K562 (cell line): ENCODE measurements at regions not wholly inside any gene's neighbourhood (a gene's known extent, or its start where the extent isn't known, plus 50 kb on each side); places are given as distances from the start of the nearest gene placed in this dataset.

ENCODE experiments used
- ATAC-seq: fragments of 200-7000 bp; cut with Tn5 transposase; 3 replicates; pipeline ENCODE4 v1.9.1; 2020; ENCODE audit warnings: moderate library complexity
- BruUV-seq: library from RNA; stranded (reverse); fragments of 400-500 nt; replicated peaks from 2 replicates; lab custom pipeline; 2021; lab: Mats Ljungman, UMichigan
- CTCF ChIA-PET: fragments of 300-600 bp; formaldehyde crosslinking; extraction: SDS; loops from one replicate; lab custom pipeline; 2021; ENCODE audit warnings: low intra/inter-chr PET ratio; lab: Yijun Ruan, JAX
- POLR2A ChIA-PET: fragments of 300-600, 350-650 bp; sonication (Branson Sonifier 250); formaldehyde crosslinking; extraction: SDS; loops from one replicate; lab custom pipeline; 2021; ENCODE audit warnings: antibody characterized with exemption, inconsistent platforms; lab: Yijun Ruan, JAX
- DNase-seq, 4 experiments: peaks; one replicate each; pipeline versions ENCODE4 v3.0.0 to v3.0.0-alpha.2; 2011 to 2018; ENCODE audit warnings: low spot score in 3 of 4, mixed read lengths in 3 of 4; ENCODE audit errors: extremely low read depth in 1 of 4
- FAIRE-seq: peaks from 2 replicates; lab custom pipeline; 2011; peaks lifted over from hg19 to GRCh38; lab: Jason Lieb, UNC
- H2AFZ ChIP-seq: 2 replicates; pipeline ENCODE4 v1.6.0; 2011; ENCODE audit warnings: low read depth, low read length, control low read depth, inconsistent platforms
- H3K27ac ChIP-seq: fragments of 200-600 bp; 3 replicates; pipeline ENCODE4 v1.8.0; 2011; ENCODE audit warnings: low read depth, mild to moderate bottlenecking, control low read depth, inconsistent platforms, low read length, moderate library complexity, mixed read lengths; ENCODE audit errors: extremely low read depth
- H3K27me3 ChIP-seq, 2 experiments: fragments of 300-600 bp in 1 of 2; 2 replicates in 1 of 2; 3 replicates in 1 of 2; pipeline versions ENCODE4 v1.6.0 to v1.8.0; 2011; ENCODE audit warnings: inconsistent platforms in 2 of 2, low read length in 2 of 2, mild to moderate bottlenecking in 1 of 2, mixed read lengths in 1 of 2, moderate library complexity in 1 of 2; ENCODE audit not compliant: control insufficient read depth in 2 of 2, insufficient read depth in 2 of 2
- H3K36me3 ChIP-seq: fragments of 300-600 bp; 3 replicates; pipeline ENCODE4 v1.8.0; 2011; ENCODE audit warnings: mild to moderate bottlenecking, low read length, inconsistent platforms; ENCODE audit not compliant: control insufficient read depth, insufficient read depth
- H3K4me1 ChIP-seq, 2 experiments: fragments of 200-600 bp in 1 of 2; replicated peaks in 1 of 2; 2 replicates in 1 of 2; 3 replicates in 1 of 2; pipeline versions ENCODE4 v1.5.1 to v1.8.0; 2011; ENCODE audit warnings: inconsistent platforms in 2 of 2, low read length in 2 of 2, mild to moderate bottlenecking in 1 of 2, mixed read lengths in 1 of 2, moderate library complexity in 1 of 2; ENCODE audit not compliant: control insufficient read depth in 2 of 2, insufficient read depth in 2 of 2
- H3K4me2 ChIP-seq: 2 replicates; pipeline ENCODE4 v1.6.1; 2011; ENCODE audit warnings: low read length, control low read depth, inconsistent platforms, mixed read lengths; ENCODE audit not compliant: insufficient read depth
- H3K4me3 ChIP-seq: fragments of 200-600 bp; sonication (generic), shearing (Covaris generic); 2 replicates; pipeline ENCODE4 v1.5.1; 2016; ENCODE audit warnings: control low read depth, inconsistent platforms
- H3K79me2 ChIP-seq: fragments of 200-600 bp; 3 replicates; pipeline ENCODE4 v1.8.0; 2011; ENCODE audit warnings: low read length, inconsistent platforms; ENCODE audit not compliant: control insufficient read depth, insufficient read depth
- H3K9ac ChIP-seq, 2 experiments: 2 replicates each; pipeline versions ENCODE4 v1.6.0 to v1.6.1; 2011; ENCODE audit warnings: low read depth in 2 of 2, low read length in 2 of 2, control low read depth in 1 of 2, inconsistent platforms in 1 of 2, mild to moderate bottlenecking in 1 of 2, mixed read lengths in 1 of 2; ENCODE audit not compliant: insufficient read depth in 1 of 2
- H3K9me1 ChIP-seq: one replicate; pipeline ENCODE4 v1.6.0; 2011; ENCODE audit warnings: inconsistent platforms, mild to moderate bottlenecking, low read length, moderate library complexity; ENCODE audit not compliant: control insufficient read depth, insufficient read depth
- H3K9me3 ChIP-seq: replicated peaks from 2 replicates; pipeline ENCODE4 v1.5.1; 2011; ENCODE audit warnings: low read depth, low read length, inconsistent platforms; ENCODE audit not compliant: control insufficient read depth, insufficient read depth
- H4K20me1 ChIP-seq: replicated peaks from 2 replicates; pipeline ENCODE4 v1.6.1; 2011; ENCODE audit warnings: low read length, inconsistent platforms, mixed read lengths; ENCODE audit not compliant: control insufficient read depth, insufficient read depth
- BDP1 ChIP-seq: IDR thresholded peaks from 3 replicates; pipeline ENCODE4 v1.6.1; 2011; ENCODE audit not compliant: insufficient read length, insufficient read depth
- CBX8 ChIP-seq: fragments of 200-600 bp; sonication (generic); IDR thresholded peaks from 2 replicates; pipeline ENCODE4 v1.6.1; 2012; ENCODE audit warnings: borderline replicate concordance, mixed run types, low read depth, mild to moderate bottlenecking, moderate library complexity, mixed read lengths, low read length, control low read depth, inconsistent platforms; ENCODE audit not compliant: poor library complexity, severe bottlenecking; ENCODE audit errors: extremely low read depth
- ELF4 ChIP-seq: fragments of 450-650 bp; formaldehyde crosslinking; IDR thresholded peaks from 2 replicates; pipeline ENCODE4 v1.4.0; 2022; ENCODE audit warnings: missing genetic modification characterization
- NCOA6 ChIP-seq: fragments of 450-650 bp; IDR thresholded peaks from 2 replicates; pipeline ENCODE4 v1.6.1; 2017; ENCODE audit warnings: mild to moderate bottlenecking
- PRMT5 ChIP-seq: sonication (generic); formaldehyde crosslinking; IDR thresholded peaks from 2 replicates; pipeline ENCODE4 v1.5.0; 2020; ENCODE audit warnings: missing genetic modification reagents
- WGBS: fragments of 100-300 bp; shearing (Covaris generic); methylation state at CpG from one replicate; pipeline ENCODE4 v1.1.6; 2016; ENCODE audit warnings: low coverage, mixed read lengths; ENCODE audit not compliant: insufficient coverage; ENCODE audit errors: missing lambda C conversion rate; 5-methylcytosine and 5-hydroxymethylcytosine counted together
- in situ Hi-C: fragments of 300-500 bp; cut with MboI; formaldehyde crosslinking; loops from 4 replicates; pipeline ENCODE4 v1.15.0; 2018; ENCODE audit warnings: inconsistent platforms, mixed read lengths
- intact Hi-C: fragments of 100-400 bp; cut with micrococcal nuclease; formaldehyde crosslinking; loops from 2 replicates; pipeline ENCODE4 v1.14.2; 2022
- TF ChIP-seq, protein P1 (sequence below): fragments of 250-450 bp; sonication (Bioruptor Pico); IDR thresholded peaks from 2 replicates; pipeline ENCODE4 v1.9.0; 2021; ENCODE audit warnings: mild to moderate bottlenecking
- TF ChIP-seq, protein P2 (sequence below): fragments of 450-650 bp; formaldehyde crosslinking; IDR thresholded peaks from 2 replicates; pipeline ENCODE4 v1.4.0; 2022; ENCODE audit warnings: missing genetic modification characterization

DNA sequence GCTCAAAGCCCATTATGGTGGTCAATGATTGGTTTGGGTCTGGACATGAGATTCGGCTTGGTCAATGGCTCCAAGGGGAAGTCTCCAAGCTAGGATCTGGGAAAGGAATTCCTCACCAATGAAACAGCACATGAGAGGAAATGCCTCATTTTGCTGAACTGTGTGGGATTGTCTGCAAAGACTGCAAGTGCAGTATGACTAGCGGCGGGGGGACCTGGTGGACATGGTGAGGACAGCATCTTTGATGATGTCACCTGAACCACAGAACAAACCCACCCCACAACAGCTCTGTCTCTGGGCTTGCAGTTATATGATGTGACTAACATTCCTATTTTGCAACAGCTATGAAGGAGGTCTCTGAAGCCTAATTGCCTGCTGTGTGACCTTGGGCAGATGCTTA lies 50.6 kb upstream of the NKD1 start:
- H3K9me1 ChIP-seq: no peaks in the 10 kb centered on the region
- no peak overlapping the region for H3K9ac ChIP-seq
- H3K79me2 ChIP-seq: no peaks in the 10 kb centered on the region
- FAIRE-seq (no peak), ATAC-seq (no peak)
- H3K9me3 ChIP-seq: no peaks in the 10 kb centered on the region
- H2AFZ ChIP-seq: no peak overlapping the region
- H3K27ac ChIP-seq: no peak overlapping the region
- CTCF ChIA-PET: no interaction called here
- POLR2A ChIA-PET: no interaction called here
- BruUV-seq: no TSS peak
- H3K36me3 ChIP-seq: no peaks in the 10 kb centered on the region
- no peak overlapping the region for H3K4me2 ChIP-seq
- no peaks in the 10 kb centered on the region for H4K20me1 ChIP-seq
- TF ChIP-seq, protein P1, sequence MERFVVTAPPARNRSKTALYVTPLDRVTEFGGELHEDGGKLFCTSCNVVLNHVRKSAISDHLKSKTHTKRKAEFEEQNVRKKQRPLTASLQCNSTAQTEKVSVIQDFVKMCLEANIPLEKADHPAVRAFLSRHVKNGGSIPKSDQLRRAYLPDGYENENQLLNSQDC (CRISPR knock-in tag): no peak
- TF ChIP-seq PRMT5 (CRISPR knock-in tag): no peak
- TF ChIP-seq, protein P2, sequence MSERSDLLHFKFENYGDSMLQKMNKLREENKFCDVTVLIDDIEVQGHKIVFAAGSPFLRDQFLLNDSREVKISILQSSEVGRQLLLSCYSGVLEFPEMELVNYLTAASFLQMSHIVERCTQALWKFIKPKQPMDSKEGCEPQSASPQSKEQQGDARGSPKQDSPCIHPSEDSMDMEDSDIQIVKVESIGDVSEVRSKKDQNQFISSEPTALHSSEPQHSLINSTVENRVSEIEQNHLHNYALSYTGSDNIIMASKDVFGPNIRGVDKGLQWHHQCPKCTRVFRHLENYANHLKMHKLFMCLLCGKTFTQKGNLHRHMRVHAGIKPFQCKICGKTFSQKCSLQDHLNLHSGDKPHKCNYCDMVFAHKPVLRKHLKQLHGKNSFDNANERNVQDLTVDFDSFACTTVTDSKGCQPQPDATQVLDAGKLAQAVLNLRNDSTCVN (CRISPR knock-in tag): no peak
- TF ChIP-seq BDP1: no peak
- no peak for TF ChIP-seq CBX8
- no peak for TF ChIP-seq NCOA6
- no peak for TF ChIP-seq ELF4
- TF ChIP-seq, all 486 proteins: peak for 0
- DNase-seq: no peak
- H3K4me1 ChIP-seq: no peaks in the 10 kb centered on the region
- intact Hi-C loops: no loop called here
- no peak overlapping the region for H3K4me3 ChIP-seq
- in situ Hi-C loops: no loop called here
- peaks cover 0 to 24% of the 10 kb centered on the region in 2 experiments; a peak in 4 of 5 replicates for H3K27me3 ChIP-seq
- 0% methylated on average over 3 of the region's 3 CpGs for WGBS
